Nephron (organoid): ENCODE measurements at regions not wholly inside any gene's neighbourhood (a gene's known extent, or its start where the extent isn't known, plus 50 kb on each side); places are given as distances from the start of the nearest gene placed in this dataset.

ENCODE experiments used
- H3K27ac Mint-ChIP-seq, 3 experiments: 2 replicates each; pipeline ENCODE4 v1.8.0; 2020; ENCODE audit warnings: mixed read lengths in 3 of 3, mild to moderate bottlenecking in 2 of 3, moderate library complexity in 1 of 3
- H3K27me3 Mint-ChIP-seq: 2 replicates; pipeline ENCODE4 v1.8.0; 2021; ENCODE audit warnings: low read depth, mild to moderate bottlenecking, moderate library complexity, mixed read lengths
- H3K36me3 Mint-ChIP-seq: 2 replicates; pipeline ENCODE4 v1.8.0; 2020; ENCODE audit warnings: low read depth, mixed read lengths
- H3K4me1 Mint-ChIP-seq: 2 replicates; pipeline ENCODE4 v1.8.0; 2020; ENCODE audit warnings: mixed read lengths
- H3K4me3 Mint-ChIP-seq, 3 experiments: 2 replicates each; pipeline ENCODE4 v1.8.0; 2020; ENCODE audit warnings: mild to moderate bottlenecking in 3 of 3, mixed read lengths in 3 of 3, moderate library complexity in 2 of 3
- H3K9me3 Mint-ChIP-seq: 2 replicates; pipeline ENCODE4 v1.8.0; 2020; ENCODE audit warnings: mixed read lengths
- CTCF ChIP-seq, 3 experiments: fragments of 200-600 bp; sonication (generic); IDR thresholded peaks; one replicate each; pipeline ENCODE4 v1.5.0; 2021; ENCODE audit warnings: antibody characterized with exemption in 3 of 3; ENCODE audit not compliant: unreplicated experiment in 3 of 3

- H3K4me3 Mint-ChIP-seq, result no peak overlapping the region
- H3K27me3 Mint-ChIP-seq, result no peaks in the 10 kb centered on the region
- no peak for TF ChIP-seq CTCF (IDR thresholded peaks at IDR 0.05; ENCODE audit: unreplicated experiment in 3 of 3)
- H3K4me1 Mint-ChIP-seq, result peaks cover 11% of the 10 kb centered on the region
- H3K9me3 Mint-ChIP-seq, result peaks cover 11% of the 10 kb centered on the region
- peak overlapping the region in 1 of 3 experiments; percentile 66 for H3K27ac Mint-ChIP-seq
- H3K36me3 Mint-ChIP-seq, result peaks cover 5% of the 10 kb centered on the region
Observed at GRCh38 chr14:86530457-86530856, 1000.5 kb downstream of the FLRT2 start.

GRCh38 chr14:86527312-86527711, 997.4 kb downstream of the FLRT2 start:
- Mint-ChIP-seq H3K4me1 (peaks cover 14% of the 10 kb centered on the region), H3K36me3 (peaks cover 5% of the 10 kb centered on the region), H3K27ac (peak overlapping the region; percentile 63 to 82 (median 76)), H3K9me3 (peaks cover 11% of the 10 kb centered on the region), H3K27me3 (no peaks in the 10 kb centered on the region), H3K4me3 (no peak overlapping the region)
- no peak for TF ChIP-seq CTCF (IDR thresholded peaks at IDR 0.05; ENCODE audit: unreplicated experiment in 3 of 3)

GRCh38 chr14:86525673-86526072, 995.7 kb downstream of the FLRT2 start:
- no peak for TF ChIP-seq CTCF (IDR thresholded peaks at IDR 0.05; ENCODE audit: unreplicated experiment in 3 of 3)
- H3K36me3 Mint-ChIP-seq, result no peaks in the 10 kb centered on the region
- no peaks in the 10 kb centered on the region for H3K27me3 Mint-ChIP-seq
- no peak overlapping the region for H3K4me3 Mint-ChIP-seq
- peaks cover 30% of the 10 kb centered on the region for H3K4me1 Mint-ChIP-seq
- H3K27ac Mint-ChIP-seq, result peak overlapping the region; percentile 63 to 82 (median 76)
- peaks cover 5% of the 10 kb centered on the region for H3K9me3 Mint-ChIP-seq

GRCh38 chr14:86521843-86522242, 991.9 kb downstream of the FLRT2 start:
- no peak overlapping the region for H3K4me3 Mint-ChIP-seq
- H3K27ac Mint-ChIP-seq, result peak overlapping the region; percentile 86 to 96 (median 91)
- H3K9me3 Mint-ChIP-seq, result no peaks in the 10 kb centered on the region
- peaks cover 47% of the 10 kb centered on the region for H3K4me1 Mint-ChIP-seq
- no peaks in the 10 kb centered on the region for H3K36me3 Mint-ChIP-seq
- no peaks in the 10 kb centered on the region for H3K27me3 Mint-ChIP-seq
- no peak for TF ChIP-seq CTCF (IDR thresholded peaks at IDR 0.05; ENCODE audit: unreplicated experiment in 3 of 3)

- Mint-ChIP-seq H3K9me3 (no peaks in the 10 kb centered on the region), H3K4me1 (peaks cover 47% of the 10 kb centered on the region), H3K27me3 (no peaks in the 10 kb centered on the region), H3K4me3 (no peak overlapping the region), H3K27ac (peak overlapping the region; percentile 86 to 96 (median 91)), H3K36me3 (peaks cover 1% of the 10 kb centered on the region)
- no peak for TF ChIP-seq CTCF (IDR thresholded peaks at IDR 0.05; ENCODE audit: unreplicated experiment in 3 of 3)
Observed at GRCh38 chr14:86521031-86521730, 991.2 kb downstream of the FLRT2 start.

GRCh38 chr14:86518298-86518697, 988.4 kb downstream of the FLRT2 start:
- peaks cover 55% of the 10 kb centered on the region for H3K4me1 Mint-ChIP-seq

More at GRCh38 chr14:86518298-86518697, 988.4 kb downstream of the FLRT2 start:
- H3K36me3 Mint-ChIP-seq, result peaks cover 4% of the 10 kb centered on the region
- H3K27me3 Mint-ChIP-seq, result no peaks in the 10 kb centered on the region
- no peak overlapping the region for H3K4me3 Mint-ChIP-seq
- TF ChIP-seq CTCF (IDR thresholded peaks at IDR 0.05; ENCODE audit: unreplicated experiment in 3 of 3), result no peak
- peak overlapping the region; percentile 89 to 96 (median 91) for H3K27ac Mint-ChIP-seq
- H3K9me3 Mint-ChIP-seq, result no peaks in the 10 kb centered on the region
